ENCODE measurements at regions not wholly inside any gene's neighbourhood (a gene's known extent, or its start where the extent isn't known, plus 50 kb on each side); places are given as distances from the start of the nearest gene placed in this dataset.

- Histone ChIP-seq H4K20me1 (ENCODE audit: insufficient read depth, low read depth, low read length) (no peaks in the 10 kb centered on the region), H3K4me1 (ENCODE audit: low read length) (no peaks in the 10 kb centered on the region), H2AFZ (ENCODE audit: low read length) (no peak overlapping the region), H3K9me2 (replicated peaks; ENCODE audit: insufficient read depth, low read length) (no peaks in the 10 kb centered on the region), H3K4me3 (ENCODE audit: low read length) (no peak overlapping the region), H3K27ac (ENCODE audit: low read length) (no peak overlapping the region), H3K79me2 (ENCODE audit: low read length) (no peaks in the 10 kb centered on the region), H3K9me3 (ENCODE audit: low read length) (no peaks in the 10 kb centered on the region), H3K36me3 (ENCODE audit: insufficient read depth, low read length) (no peaks in the 10 kb centered on the region), H3K4me2 (ENCODE audit: low read depth, low read length, poor library complexity, severe bottlenecking) (no peak overlapping the region), H3K27me3 (ENCODE audit: low read length) (no peaks in the 10 kb centered on the region), H3K9ac (ENCODE audit: low read length) (no peak overlapping the region)
- DNase-seq, result no peak
Observed at GRCh38 chr18:45201029-45201428, 414.2 kb upstream of the SLC14A2 start.

GRCh38 chr18:45201489-45201888, 413.8 kb upstream of the SLC14A2 start:
- Histone ChIP-seq H4K20me1 (ENCODE audit: insufficient read depth, low read depth, low read length) (no peaks in the 10 kb centered on the region), H3K9me2 (replicated peaks; ENCODE audit: insufficient read depth, low read length) (no peaks in the 10 kb centered on the region), H3K9ac (ENCODE audit: low read length) (no peak overlapping the region), H2AFZ (ENCODE audit: low read length) (no peak overlapping the region), H3K36me3 (ENCODE audit: insufficient read depth, low read length) (no peaks in the 10 kb centered on the region), H3K27me3 (ENCODE audit: low read length) (no peaks in the 10 kb centered on the region), H3K27ac (ENCODE audit: low read length) (no peak overlapping the region), H3K79me2 (ENCODE audit: low read length) (no peaks in the 10 kb centered on the region), H3K4me3 (ENCODE audit: low read length) (no peak overlapping the region), H3K9me3 (ENCODE audit: low read length) (no peaks in the 10 kb centered on the region), H3K4me1 (ENCODE audit: low read length) (no peaks in the 10 kb centered on the region), H3K4me2 (ENCODE audit: low read depth, low read length, poor library complexity, severe bottlenecking) (no peak overlapping the region)
- no peak for DNase-seq

- no peaks in the 10 kb centered on the region for H3K27me3 ChIP-seq (ENCODE audit: low read length)
- H2AFZ ChIP-seq (ENCODE audit: low read length), result no peak overlapping the region
- no peak overlapping the region for H3K4me2 ChIP-seq (ENCODE audit: low read depth, low read length, poor library complexity, severe bottlenecking)
- no peak overlapping the region for H3K4me3 ChIP-seq (ENCODE audit: low read length)
- no peaks in the 10 kb centered on the region for H3K79me2 ChIP-seq (ENCODE audit: low read length)
- H4K20me1 ChIP-seq (ENCODE audit: insufficient read depth, low read depth, low read length), result no peaks in the 10 kb centered on the region
- no peak for DNase-seq
- H3K27ac ChIP-seq (ENCODE audit: low read length), result no peak overlapping the region
- H3K9ac ChIP-seq (ENCODE audit: low read length), result no peak overlapping the region
- H3K36me3 ChIP-seq (ENCODE audit: insufficient read depth, low read length), result no peaks in the 10 kb centered on the region
- no peaks in the 10 kb centered on the region for H3K9me2 ChIP-seq (replicated peaks; ENCODE audit: insufficient read depth, low read length)
- no peaks in the 10 kb centered on the region for H3K9me3 ChIP-seq (ENCODE audit: low read length)
- H3K4me1 ChIP-seq (ENCODE audit: low read length), result no peaks in the 10 kb centered on the region
Observed at GRCh38 chr18:45202061-45202460, 413.2 kb upstream of the SLC14A2 start.

- no peaks in the 10 kb centered on the region for H3K36me3 ChIP-seq (ENCODE audit: insufficient read depth, low read length)
- no peak overlapping the region for H3K27ac ChIP-seq (ENCODE audit: low read length)
- H3K9me2 ChIP-seq (replicated peaks; ENCODE audit: insufficient read depth, low read length), result no peaks in the 10 kb centered on the region
- H3K4me3 ChIP-seq (ENCODE audit: low read length), result no peak overlapping the region
- H3K4me2 ChIP-seq (ENCODE audit: low read depth, low read length, poor library complexity, severe bottlenecking), result no peak overlapping the region
- no peak overlapping the region for H3K9ac ChIP-seq (ENCODE audit: low read length)
- no peaks in the 10 kb centered on the region for H3K79me2 ChIP-seq (ENCODE audit: low read length)
- no peaks in the 10 kb centered on the region for H3K4me1 ChIP-seq (ENCODE audit: low read length)
- no peak for DNase-seq
- no peaks in the 10 kb centered on the region for H3K27me3 ChIP-seq (ENCODE audit: low read length)
- no peak overlapping the region for H2AFZ ChIP-seq (ENCODE audit: low read length)
- H3K9me3 ChIP-seq (ENCODE audit: low read length), result no peaks in the 10 kb centered on the region
- H4K20me1 ChIP-seq (ENCODE audit: insufficient read depth, low read depth, low read length), result no peaks in the 10 kb centered on the region
Observed at GRCh38 chr18:45203677-45204076, 411.6 kb upstream of the SLC14A2 start.

GRCh38 chr18:45207328-45207727, 407.9 kb upstream of the SLC14A2 start:
- Histone ChIP-seq H3K9me3 (ENCODE audit: low read length) (no peaks in the 10 kb centered on the region), H3K79me2 (ENCODE audit: low read length) (no peaks in the 10 kb centered on the region), H3K9ac (ENCODE audit: low read length) (no peak overlapping the region), H3K4me3 (ENCODE audit: low read length) (no peak overlapping the region), H4K20me1 (ENCODE audit: insufficient read depth, low read depth, low read length) (no peaks in the 10 kb centered on the region), H3K27ac (ENCODE audit: low read length) (no peak overlapping the region), H3K4me1 (ENCODE audit: low read length) (no peaks in the 10 kb centered on the region), H3K9me2 (replicated peaks; ENCODE audit: insufficient read depth, low read length) (no peaks in the 10 kb centered on the region), H2AFZ (ENCODE audit: low read length) (no peak overlapping the region), H3K36me3 (ENCODE audit: insufficient read depth, low read length) (no peaks in the 10 kb centered on the region), H3K27me3 (ENCODE audit: low read length) (no peaks in the 10 kb centered on the region), H3K4me2 (ENCODE audit: low read depth, low read length, poor library complexity, severe bottlenecking) (no peak overlapping the region)
- no peak for DNase-seq

GRCh38 chr18:45208164-45208563, 407.1 kb upstream of the SLC14A2 start:
- H3K79me2 ChIP-seq (ENCODE audit: low read length), result no peaks in the 10 kb centered on the region
- H3K27me3 ChIP-seq (ENCODE audit: low read length), result no peaks in the 10 kb centered on the region
- no peak overlapping the region for H2AFZ ChIP-seq (ENCODE audit: low read length)
- no peak overlapping the region for H3K4me2 ChIP-seq (ENCODE audit: low read depth, low read length, poor library complexity, severe bottlenecking)
- H3K9me2 ChIP-seq (replicated peaks; ENCODE audit: insufficient read depth, low read length), result no peaks in the 10 kb centered on the region
- no peaks in the 10 kb centered on the region for H3K9me3 ChIP-seq (ENCODE audit: low read length)
- H3K36me3 ChIP-seq (ENCODE audit: insufficient read depth, low read length), result no peaks in the 10 kb centered on the region
- no peaks in the 10 kb centered on the region for H3K4me1 ChIP-seq (ENCODE audit: low read length)
- no peaks in the 10 kb centered on the region for H4K20me1 ChIP-seq (ENCODE audit: insufficient read depth, low read depth, low read length)
- H3K4me3 ChIP-seq (ENCODE audit: low read length), result no peak overlapping the region
- no peak overlapping the region for H3K9ac ChIP-seq (ENCODE audit: low read length)
- no peak overlapping the region for H3K27ac ChIP-seq (ENCODE audit: low read length)
- DNase-seq, result no peak

- no peak overlapping the region for H2AFZ ChIP-seq (ENCODE audit: low read length)
Observed at GRCh38 chr18:45212181-45213039, 402.9 kb upstream of the SLC14A2 start.

GRCh38 chr18:45213040-45213333, 402.3 kb upstream of the SLC14A2 start:
- no peak overlapping the region for H3K4me3 ChIP-seq (ENCODE audit: low read length)
- H3K36me3 ChIP-seq (ENCODE audit: insufficient read depth, low read length), result no peaks in the 10 kb centered on the region
- no peaks in the 10 kb centered on the region for H3K27me3 ChIP-seq (ENCODE audit: low read length)
- no peaks in the 10 kb centered on the region for H4K20me1 ChIP-seq (ENCODE audit: insufficient read depth, low read depth, low read length)
- DNase-seq, result no peak
- H3K9me3 ChIP-seq (ENCODE audit: low read length), result no peaks in the 10 kb centered on the region
- no peaks in the 10 kb centered on the region for H3K9me2 ChIP-seq (replicated peaks; ENCODE audit: insufficient read depth, low read length)
- H3K4me2 ChIP-seq (ENCODE audit: low read depth, low read length, poor library complexity, severe bottlenecking), result no peak overlapping the region
- H3K79me2 ChIP-seq (ENCODE audit: low read length), result no peaks in the 10 kb centered on the region
- no peaks in the 10 kb centered on the region for H3K4me1 ChIP-seq (ENCODE audit: low read length)
- no peak overlapping the region for H3K27ac ChIP-seq (ENCODE audit: low read length)
- no peak overlapping the region for H2AFZ ChIP-seq (ENCODE audit: low read length)
- no peak overlapping the region for H3K9ac ChIP-seq (ENCODE audit: low read length)

More at GRCh38 chr18:45212181-45213039, 402.9 kb upstream of the SLC14A2 start:
- no peaks in the 10 kb centered on the region for H3K36me3 ChIP-seq (ENCODE audit: insufficient read depth, low read length)
- H3K9ac ChIP-seq (ENCODE audit: low read length), result no peak overlapping the region
- no peaks in the 10 kb centered on the region for H4K20me1 ChIP-seq (ENCODE audit: insufficient read depth, low read depth, low read length)
- H3K79me2 ChIP-seq (ENCODE audit: low read length), result no peaks in the 10 kb centered on the region
- H3K9me2 ChIP-seq (replicated peaks; ENCODE audit: insufficient read depth, low read length), result no peaks in the 10 kb centered on the region
- H3K27me3 ChIP-seq (ENCODE audit: low read length), result no peaks in the 10 kb centered on the region
- no peak overlapping the region for H3K4me3 ChIP-seq (ENCODE audit: low read length)
- no peak overlapping the region for H3K4me2 ChIP-seq (ENCODE audit: low read depth, low read length, poor library complexity, severe bottlenecking)
- H3K4me1 ChIP-seq (ENCODE audit: low read length), result no peaks in the 10 kb centered on the region
- H3K27ac ChIP-seq (ENCODE audit: low read length), result no peak overlapping the region
- H3K9me3 ChIP-seq (ENCODE audit: low read length), result no peaks in the 10 kb centered on the region
- DNase-seq, result peak; percentile 94

Measured in Karpas-422 (cell line).